Lower leg skin (tissue), 4 donors: ENCODE measurements at regions not wholly inside any gene's neighbourhood (a gene's known extent, or its start where the extent isn't known, plus 50 kb on each side); places are given as distances from the start of the nearest gene placed in this dataset.

Experiments
- DNase-seq, 2 donors: peaks; one replicate each; pipeline ENCODE4 v3.0.0-alpha.2; 2019; ENCODE audit warnings: low spot score in 2 of 2
- H3K4me3 ChIP-seq: fragments of 200-600 bp; sonication (generic); 2 replicates; pipeline ENCODE4 v1.5.1; 2017; ENCODE audit warnings: mild to moderate bottlenecking, low read depth; ENCODE audit not compliant: poor library complexity, severe bottlenecking
- POLR2A ChIP-seq, 2 donors: fragments of 450-650 bp; IDR thresholded peaks; one replicate each; pipeline ENCODE4 v1.6.1; 2016 to 2017; ENCODE audit warnings: antibody characterized with exemption in 2 of 2, mild to moderate bottlenecking in 1 of 2, moderate library complexity in 1 of 2
- WGBS, 2 donors: methylation state at CpG; one replicate each; pipeline ENCODE4 v1.1.5; 2018; 5-methylcytosine and 5-hydroxymethylcytosine counted together
- intact Hi-C: fragments of 100-400 bp; cut with DNase I; formaldehyde crosslinking; loops from one replicate; pipeline ENCODE4 v1.15.0; 2023; ENCODE audit warnings: low total_unique reads
- TF ChIP-seq, protein P1 (sequence below), 3 donors: fragments of 450-650 bp; IDR thresholded peaks; one replicate each; pipeline ENCODE4 v1.5.1; 2016; ENCODE audit warnings: antibody characterized with exemption in 3 of 3, mild to moderate bottlenecking in 3 of 3, moderate library complexity in 2 of 3

DNA sequence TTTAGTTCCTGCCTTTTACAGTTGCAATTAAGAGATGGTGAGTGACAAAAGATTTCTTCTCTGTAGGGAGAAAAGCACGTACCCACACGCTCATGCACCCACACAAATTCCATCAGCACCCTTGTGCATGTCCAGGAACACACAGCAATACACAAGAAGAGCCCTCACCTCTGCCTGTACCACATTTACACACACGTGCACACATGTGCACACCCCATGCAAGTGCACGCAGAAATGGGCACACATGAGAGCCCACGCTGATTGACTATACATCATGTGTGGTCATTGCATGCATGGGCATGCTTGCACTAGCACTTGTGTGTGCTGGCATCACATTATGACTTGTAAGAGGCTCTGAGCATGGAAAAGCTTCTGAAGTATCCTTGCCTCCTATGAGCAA lies 70.5 kb downstream of the SERPINA3 start:
- DNase-seq, result peak in 1 of 2 donors; percentile 31
- no peak for TF ChIP-seq POLR2A (IDR thresholded peaks at IDR 0.05)
- TF ChIP-seq, protein P1, sequence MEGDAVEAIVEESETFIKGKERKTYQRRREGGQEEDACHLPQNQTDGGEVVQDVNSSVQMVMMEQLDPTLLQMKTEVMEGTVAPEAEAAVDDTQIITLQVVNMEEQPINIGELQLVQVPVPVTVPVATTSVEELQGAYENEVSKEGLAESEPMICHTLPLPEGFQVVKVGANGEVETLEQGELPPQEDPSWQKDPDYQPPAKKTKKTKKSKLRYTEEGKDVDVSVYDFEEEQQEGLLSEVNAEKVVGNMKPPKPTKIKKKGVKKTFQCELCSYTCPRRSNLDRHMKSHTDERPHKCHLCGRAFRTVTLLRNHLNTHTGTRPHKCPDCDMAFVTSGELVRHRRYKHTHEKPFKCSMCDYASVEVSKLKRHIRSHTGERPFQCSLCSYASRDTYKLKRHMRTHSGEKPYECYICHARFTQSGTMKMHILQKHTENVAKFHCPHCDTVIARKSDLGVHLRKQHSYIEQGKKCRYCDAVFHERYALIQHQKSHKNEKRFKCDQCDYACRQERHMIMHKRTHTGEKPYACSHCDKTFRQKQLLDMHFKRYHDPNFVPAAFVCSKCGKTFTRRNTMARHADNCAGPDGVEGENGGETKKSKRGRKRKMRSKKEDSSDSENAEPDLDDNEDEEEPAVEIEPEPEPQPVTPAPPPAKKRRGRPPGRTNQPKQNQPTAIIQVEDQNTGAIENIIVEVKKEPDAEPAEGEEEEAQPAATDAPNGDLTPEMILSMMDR (IDR thresholded peaks at IDR 0.05), result no peak
- intact Hi-C loops, result no loop called here
- 54 to 61% methylated on average over 5 of the region's 5 CpGs for WGBS, 2 donors
- no peak overlapping the region for H3K4me3 ChIP-seq

DNA sequence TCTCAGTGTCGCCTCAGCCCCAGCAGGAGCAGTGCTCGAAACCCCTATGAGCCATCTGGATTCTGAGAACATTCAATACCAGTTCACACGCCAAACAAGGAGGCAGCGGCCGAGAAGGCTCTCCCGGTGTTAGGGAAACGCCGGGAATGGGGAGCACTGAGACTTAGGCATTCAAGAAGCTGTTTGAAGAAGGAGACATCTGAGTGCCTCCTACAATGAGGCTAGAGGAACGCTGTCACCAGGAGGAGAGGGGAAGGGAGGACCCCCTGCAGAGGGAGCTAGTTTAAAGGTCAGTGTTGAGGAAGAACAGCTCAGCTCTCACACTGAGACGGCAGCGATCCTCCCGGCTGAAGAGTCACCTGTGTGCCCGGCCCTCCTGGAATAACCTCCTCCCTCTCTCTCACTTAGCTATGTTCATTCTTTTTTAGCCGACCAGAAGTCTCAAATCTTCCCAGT lies 69.9 kb downstream of the SERPINA3 start:
- intact Hi-C loops, result no loop called here
- no peak for TF ChIP-seq POLR2A (IDR thresholded peaks at IDR 0.05)
- TF ChIP-seq, protein P1 (IDR thresholded peaks at IDR 0.05), result no peak
- WGBS, 2 donors, result 80 to 83% methylated on average over 14 of the region's 14 CpGs
- H3K4me3 ChIP-seq, result no peak overlapping the region
- DNase-seq, result peak in 1 of 2 donors; percentile 69

DNA sequence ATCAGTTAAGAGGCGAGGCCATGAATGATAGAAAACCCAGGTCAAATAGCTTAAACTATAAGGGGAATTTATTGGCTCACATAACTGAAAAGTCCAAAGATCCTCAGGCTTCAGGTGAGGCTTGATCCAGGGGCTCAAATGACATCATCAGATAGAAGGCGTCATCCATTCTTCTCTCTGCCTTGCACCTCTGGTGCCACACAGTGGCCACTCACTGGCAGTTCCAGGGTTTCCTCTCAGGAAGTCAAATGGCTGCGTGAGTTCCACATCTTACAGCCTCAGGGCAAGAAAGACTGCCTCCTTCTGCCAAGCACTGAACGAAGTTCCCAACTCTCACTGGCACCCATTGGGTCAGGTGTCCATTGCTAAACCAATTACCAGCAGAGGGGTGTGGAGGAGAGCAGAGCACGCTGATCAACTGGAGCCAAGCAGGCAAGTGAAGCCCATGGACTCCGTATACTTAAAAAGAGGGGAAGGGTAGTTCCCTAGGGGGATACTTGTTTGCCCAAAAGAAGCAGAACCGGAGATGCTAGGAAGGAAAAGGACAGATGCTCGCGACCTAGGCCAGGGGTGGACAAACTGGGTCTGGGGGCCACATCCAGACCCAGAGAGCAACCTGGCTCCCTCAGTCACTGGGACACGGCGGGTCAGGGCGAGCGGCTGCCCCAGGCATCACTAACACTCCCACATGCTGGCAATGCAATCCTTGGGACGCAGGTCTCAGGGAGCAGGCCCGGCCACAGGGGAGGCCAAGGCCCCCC lies 69.3 kb downstream of the SERPINA3 start:
- WGBS, 2 donors, result 74 to 78% methylated on average over 15 of the region's 15 CpGs
- H3K4me3 ChIP-seq, result no peak overlapping the region
- peak in 1 of 2 donors; percentile 79 for DNase-seq
- intact Hi-C loops, result no loop called here
- no peak for TF ChIP-seq POLR2A (IDR thresholded peaks at IDR 0.05)
- TF ChIP-seq, protein P1 (IDR thresholded peaks at IDR 0.05), result no peak

DNA sequence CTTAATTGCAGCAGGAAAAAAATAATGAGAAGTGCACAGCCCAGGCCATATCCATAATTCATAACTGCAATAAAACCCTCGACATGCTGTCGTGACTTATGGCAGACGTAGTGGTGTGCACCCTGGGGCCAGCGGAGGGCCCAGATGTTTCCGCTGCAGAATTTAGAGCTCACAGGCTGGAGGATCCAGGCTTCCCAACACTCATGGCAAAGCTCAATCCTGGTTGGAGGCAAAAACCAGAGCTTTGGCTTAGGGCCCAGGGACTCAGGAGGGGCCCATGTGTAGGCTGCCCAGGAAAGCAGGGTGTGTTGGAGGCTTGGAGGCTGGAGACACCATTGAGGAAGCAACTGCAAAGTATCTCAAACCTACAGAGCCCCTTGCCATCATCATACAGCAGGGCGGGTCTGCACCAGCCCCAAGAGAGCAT lies 68.7 kb downstream of the SERPINA3 start:
- WGBS, 2 donors, result 79 to 82% methylated on average over 6 of the region's 6 CpGs
- TF ChIP-seq POLR2A (IDR thresholded peaks at IDR 0.05), result no peak
- TF ChIP-seq, protein P1 (IDR thresholded peaks at IDR 0.05), result no peak
- no peak overlapping the region for H3K4me3 ChIP-seq
- DNase-seq, result peak in 1 of 2 donors; percentile 74
- intact Hi-C loops, result no loop called here

DNA sequence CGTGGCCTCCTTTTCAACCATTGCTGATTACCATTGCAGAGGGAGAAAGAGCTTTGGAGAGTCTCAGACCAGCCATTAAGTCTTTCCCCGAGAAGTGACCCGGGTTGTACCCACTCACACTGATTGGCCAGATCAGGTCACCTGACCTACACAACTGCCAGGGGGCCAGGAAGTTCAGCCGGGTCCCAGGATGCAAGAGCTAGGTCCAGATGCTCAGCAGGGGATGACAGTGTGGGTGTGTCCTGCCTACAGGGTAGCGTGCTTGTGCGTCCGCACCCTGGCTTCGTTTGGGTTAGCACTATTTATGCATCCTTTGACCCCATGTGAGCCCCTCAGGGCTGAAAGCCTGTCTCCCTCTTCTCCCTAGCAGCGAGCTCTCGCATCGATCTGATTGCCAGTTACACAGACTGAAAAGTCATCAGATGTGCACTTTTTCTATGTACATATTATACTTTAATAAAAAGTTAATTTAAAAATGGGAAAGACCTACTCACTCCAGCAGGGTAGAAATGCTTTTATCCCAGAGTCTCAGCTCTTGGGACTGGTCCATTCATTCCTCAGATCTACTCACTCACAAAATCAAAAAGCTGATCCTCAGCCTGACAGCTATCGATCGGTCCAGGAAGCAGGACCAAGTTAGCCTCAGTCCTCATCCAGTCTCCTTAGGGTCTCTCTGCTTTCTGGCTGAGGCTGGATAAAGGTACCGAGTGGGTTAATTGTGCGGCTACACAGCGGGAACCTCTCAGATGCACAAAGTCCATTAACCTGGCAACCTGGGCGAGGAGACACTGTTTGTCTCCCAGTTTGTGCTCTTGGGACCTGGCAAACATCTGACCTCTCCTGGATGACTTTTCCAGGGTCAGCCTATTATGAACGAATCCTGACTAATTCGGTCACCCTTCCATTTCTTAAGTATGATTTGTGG lies 68.0 kb downstream of the SERPINA3 start:
- TF ChIP-seq POLR2A (IDR thresholded peaks at IDR 0.05), result no peak
- TF ChIP-seq, protein P1 (IDR thresholded peaks at IDR 0.05), result no peak
- 69 to 72% methylated on average over 18 to 19 of the region's 19 CpGs for WGBS, 2 donors
- intact Hi-C loops, result no loop called here
- DNase-seq, result peak in 1 of 2 donors; percentile 80
- H3K4me3 ChIP-seq, result no peak overlapping the region
